ENCODE measurements at regions not wholly inside any gene's neighbourhood (a gene's known extent, or its start where the extent isn't known, plus 50 kb on each side); places are given as distances from the start of the nearest gene placed in this dataset.
"Not testable (repeated sequence)": the region's sequence is repeated elsewhere in the genome, so short reads cannot be mapped to it uniquely, and the experiment has no call there.

DNA sequence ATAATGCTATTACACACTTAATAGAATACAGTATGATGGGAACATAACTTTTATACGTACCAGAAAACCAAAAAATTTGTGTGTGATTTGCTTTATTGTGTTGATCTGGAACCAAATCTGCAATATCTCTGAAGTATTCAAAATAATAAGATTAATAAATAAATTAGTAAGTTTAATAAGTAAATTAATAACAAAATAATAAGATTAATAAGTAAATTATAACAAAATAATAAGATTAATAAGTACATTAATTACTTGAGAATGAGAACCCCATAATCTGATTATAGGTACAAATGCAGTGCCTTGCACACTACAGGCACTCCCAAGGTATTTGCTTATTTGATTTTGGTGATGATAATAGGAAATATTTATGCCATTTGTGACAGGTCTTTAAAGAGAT lies 267.4 kb downstream of the ZNF326 start:
- Histone ChIP-seq H3K27me3 (ENCODE audit: control insufficient read depth, insufficient read depth, low read length) (no peaks in the 10 kb centered on the region), H3K36me3 (ENCODE audit: control insufficient read depth, insufficient read depth, low read length) (no peaks in the 10 kb centered on the region), H3K4me3 (ENCODE audit: low read length) (no peak overlapping the region), H3K9ac (ENCODE audit: low read length) (no peak overlapping the region), H3K4me1 (ENCODE audit: control insufficient read depth, insufficient read depth, low read length) (no peaks in the 10 kb centered on the region), H3K9me3 (ENCODE audit: control insufficient read depth, low read length) (no peaks in the 10 kb centered on the region)

- Histone ChIP-seq H3K9ac (ENCODE audit: low read length) (no peak overlapping the region), H3K27me3 (ENCODE audit: control insufficient read depth, insufficient read depth, low read length) (no peaks in the 10 kb centered on the region), H3K4me1 (ENCODE audit: control insufficient read depth, insufficient read depth, low read length) (no peaks in the 10 kb centered on the region), H3K36me3 (ENCODE audit: control insufficient read depth, insufficient read depth, low read length) (no peaks in the 10 kb centered on the region), H3K4me3 (ENCODE audit: low read length) (no peak overlapping the region), H3K9me3 (ENCODE audit: control insufficient read depth, low read length) (no peaks in the 10 kb centered on the region)
Observed at GRCh38 chr1:90246069-90246468, 251.2 kb downstream of the ZNF326 start.

DNA sequence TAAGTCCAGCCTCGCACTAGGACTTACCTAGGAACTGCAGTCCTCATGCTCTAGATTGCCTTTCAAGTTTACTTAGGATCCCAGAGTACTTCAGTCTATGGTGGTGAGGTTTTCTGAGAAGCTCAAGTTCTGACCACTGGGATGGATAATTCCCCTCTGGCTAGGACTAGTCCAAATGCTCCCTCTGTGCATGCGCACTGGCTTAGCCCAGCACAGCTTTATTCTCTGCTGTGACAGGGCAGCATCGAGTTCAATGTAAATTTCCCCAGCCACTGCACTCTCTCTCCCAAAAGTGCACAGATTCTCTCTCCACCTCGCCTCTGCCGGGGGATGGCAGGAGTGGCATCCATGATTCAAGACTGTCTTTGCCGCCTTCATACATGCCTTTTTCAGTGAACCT lies 241.6 kb downstream of the ZNF326 start:
- no peaks in the 10 kb centered on the region for H3K36me3 ChIP-seq (ENCODE audit: control insufficient read depth, insufficient read depth, low read length)
- no peak overlapping the region for H3K4me3 ChIP-seq (ENCODE audit: low read length)

DNA sequence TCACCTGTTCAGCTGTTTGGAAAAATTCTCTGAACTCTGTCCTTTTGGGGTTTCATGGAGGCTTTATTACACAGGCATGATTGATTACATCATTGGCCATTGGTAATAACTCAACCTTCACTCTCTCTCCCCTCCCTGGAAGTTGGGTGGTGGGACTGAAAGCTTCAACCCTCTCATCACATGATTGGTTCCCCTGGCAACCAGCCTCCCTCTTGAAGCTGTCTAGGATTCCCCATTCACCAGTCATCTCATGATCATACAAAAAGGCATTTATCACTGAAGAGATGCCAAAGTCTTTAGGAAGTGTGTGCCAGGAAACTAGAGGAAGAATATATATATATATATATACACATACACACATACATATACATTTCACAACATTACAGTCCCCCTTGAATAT lies 228.5 kb downstream of the ZNF326 start:
- no peak overlapping the region for H3K4me3 ChIP-seq (ENCODE audit: low read length)
- H3K36me3 ChIP-seq (ENCODE audit: control insufficient read depth, insufficient read depth, low read length), result no peaks in the 10 kb centered on the region
- no peaks in the 10 kb centered on the region for H3K4me1 ChIP-seq (ENCODE audit: control insufficient read depth, insufficient read depth, low read length)
- no peaks in the 10 kb centered on the region for H3K9me3 ChIP-seq (ENCODE audit: control insufficient read depth, low read length)
- H3K9ac ChIP-seq (ENCODE audit: low read length), result no peak overlapping the region
- H3K27me3 ChIP-seq (ENCODE audit: control insufficient read depth, insufficient read depth, low read length), result no peaks in the 10 kb centered on the region

More for the DNA sequence above, 241.6 kb downstream of the ZNF326 start:
- H3K4me1 ChIP-seq (ENCODE audit: control insufficient read depth, insufficient read depth, low read length), result no peaks in the 10 kb centered on the region
- no peaks in the 10 kb centered on the region for H3K9me3 ChIP-seq (ENCODE audit: control insufficient read depth, low read length)
- H3K9ac ChIP-seq (ENCODE audit: low read length), result no peak overlapping the region
- H3K27me3 ChIP-seq (ENCODE audit: control insufficient read depth, insufficient read depth, low read length), result no peaks in the 10 kb centered on the region

DNA sequence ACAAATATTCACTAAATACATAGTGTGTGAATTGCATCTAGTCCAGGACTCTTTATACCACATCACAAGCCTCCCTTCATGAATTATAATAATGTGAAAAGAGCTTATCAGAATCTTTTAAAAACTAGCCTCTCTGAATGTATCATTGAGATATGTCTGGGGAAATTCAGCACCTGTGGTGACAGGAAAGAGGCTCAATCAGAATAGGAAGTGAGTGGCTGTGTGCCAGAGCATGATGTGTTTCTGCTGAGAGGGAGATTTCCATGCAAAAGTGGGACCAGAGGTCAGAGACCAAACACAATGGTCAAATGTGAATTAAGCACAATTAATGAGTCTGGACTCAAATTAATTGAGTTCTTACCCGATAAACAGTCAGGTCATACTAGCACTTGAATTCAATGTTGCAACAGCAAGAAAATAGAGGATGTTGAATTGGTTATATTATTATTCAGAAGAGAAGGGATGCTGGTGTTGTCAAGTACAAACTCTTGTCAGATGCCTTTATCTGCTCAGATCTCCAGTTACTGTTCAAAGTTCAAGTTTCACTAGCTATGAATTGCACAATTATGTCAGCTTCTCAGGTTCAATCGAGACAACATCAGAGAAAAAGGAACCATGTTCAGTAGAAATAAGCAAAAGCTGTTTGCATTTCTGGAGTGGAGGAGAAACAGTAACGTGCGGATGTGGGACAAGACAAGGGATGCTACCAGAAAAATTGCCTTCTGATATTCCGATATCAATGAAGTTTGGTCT lies 226.2 kb downstream of the ZNF326 start:
- Histone ChIP-seq H3K36me3 (ENCODE audit: control insufficient read depth, insufficient read depth, low read length) (no peaks in the 10 kb centered on the region), H3K4me1 (ENCODE audit: control insufficient read depth, insufficient read depth, low read length) (no peaks in the 10 kb centered on the region), H3K9me3 (ENCODE audit: control insufficient read depth, low read length) (no peaks in the 10 kb centered on the region), H3K27me3 (ENCODE audit: control insufficient read depth, insufficient read depth, low read length) (no peaks in the 10 kb centered on the region), H3K4me3 (ENCODE audit: low read length) (no peak overlapping the region), H3K9ac (ENCODE audit: low read length) (no peak overlapping the region)

DNA sequence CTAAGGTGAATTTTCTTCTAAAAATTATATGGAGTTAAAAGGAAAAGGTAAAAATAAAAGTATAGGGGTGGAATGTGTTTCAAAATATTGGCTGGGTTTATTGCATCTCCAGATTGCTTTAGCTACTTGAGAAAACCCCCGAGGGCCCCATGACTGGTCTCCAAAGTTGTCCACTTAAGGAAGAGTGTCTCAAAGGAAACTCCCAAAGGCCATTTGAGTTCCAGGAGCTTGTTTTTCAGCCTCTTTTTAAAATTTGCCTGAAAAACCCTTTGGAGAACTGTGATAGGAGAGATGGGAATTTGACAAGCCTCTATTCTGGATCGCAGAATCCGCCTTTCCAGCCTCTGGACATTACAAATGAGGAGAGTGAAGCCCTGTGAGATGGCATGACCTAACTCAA lies 225.6 kb downstream of the ZNF326 start:
- no peaks in the 10 kb centered on the region for H3K27me3 ChIP-seq (ENCODE audit: control insufficient read depth, insufficient read depth, low read length)
- no peaks in the 10 kb centered on the region for H3K36me3 ChIP-seq (ENCODE audit: control insufficient read depth, insufficient read depth, low read length)
- no peaks in the 10 kb centered on the region for H3K9me3 ChIP-seq (ENCODE audit: control insufficient read depth, low read length)
- H3K4me1 ChIP-seq (ENCODE audit: control insufficient read depth, insufficient read depth, low read length), result no peaks in the 10 kb centered on the region
- no peak overlapping the region for H3K4me3 ChIP-seq (ENCODE audit: low read length)
- no peak overlapping the region for H3K9ac ChIP-seq (ENCODE audit: low read length)

DNA sequence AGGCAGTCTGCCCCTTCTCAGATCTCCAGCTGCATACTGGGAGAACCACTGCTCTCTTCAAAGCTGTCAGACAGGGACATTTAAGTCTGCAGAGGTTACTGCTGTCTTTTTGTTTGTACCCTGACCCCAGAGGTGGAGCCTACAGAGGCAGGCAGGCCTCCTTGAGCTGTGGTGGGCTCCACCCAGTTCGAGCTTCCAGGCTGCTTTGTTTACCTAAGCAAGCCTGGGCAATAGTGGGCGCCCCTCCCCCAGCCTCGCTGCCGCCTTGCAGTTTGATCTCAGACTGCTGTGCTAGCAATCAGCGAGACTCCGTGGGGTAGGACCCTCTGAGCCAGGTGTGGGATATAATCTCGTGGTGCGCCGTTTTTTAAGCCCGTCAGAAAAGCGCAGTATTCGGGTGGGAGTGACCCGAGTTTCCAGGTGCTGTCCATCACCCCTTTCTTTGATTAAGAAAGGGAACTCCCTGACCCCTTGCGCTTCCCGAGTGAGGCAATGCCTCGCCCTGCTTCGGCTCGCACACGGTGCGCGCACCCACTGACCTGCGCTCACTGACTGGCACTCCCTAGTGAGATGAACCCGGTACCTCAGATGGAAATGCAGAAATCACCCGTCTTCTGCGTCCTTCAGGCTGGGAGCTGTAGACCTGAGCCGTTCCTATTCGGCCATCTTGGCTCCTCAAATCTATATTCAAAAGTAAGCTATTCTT lies 224.4 kb downstream of the ZNF326 start:
- H3K9ac ChIP-seq (ENCODE audit: low read length); H3K4me1 ChIP-seq (ENCODE audit: control insufficient read depth, insufficient read depth, low read length); H3K4me3 ChIP-seq (ENCODE audit: low read length); H3K27me3 ChIP-seq (ENCODE audit: control insufficient read depth, insufficient read depth, low read length); H3K9me3 ChIP-seq (ENCODE audit: control insufficient read depth, low read length); H3K36me3 ChIP-seq (ENCODE audit: control insufficient read depth, insufficient read depth, low read length): not testable (repeated sequence)

- Histone ChIP-seq H3K27me3 (ENCODE audit: control insufficient read depth, insufficient read depth, low read length) (no peaks in the 10 kb centered on the region), H3K36me3 (ENCODE audit: control insufficient read depth, insufficient read depth, low read length) (no peaks in the 10 kb centered on the region), H3K4me1 (ENCODE audit: control insufficient read depth, insufficient read depth, low read length) (no peaks in the 10 kb centered on the region), H3K9ac (ENCODE audit: low read length) (no peak overlapping the region), H3K4me3 (ENCODE audit: low read length) (no peak overlapping the region), H3K9me3 (ENCODE audit: control insufficient read depth, low read length) (no peaks in the 10 kb centered on the region)
Observed at GRCh38 chr1:90210633-90211491, 216.0 kb downstream of the ZNF326 start.

DNA sequence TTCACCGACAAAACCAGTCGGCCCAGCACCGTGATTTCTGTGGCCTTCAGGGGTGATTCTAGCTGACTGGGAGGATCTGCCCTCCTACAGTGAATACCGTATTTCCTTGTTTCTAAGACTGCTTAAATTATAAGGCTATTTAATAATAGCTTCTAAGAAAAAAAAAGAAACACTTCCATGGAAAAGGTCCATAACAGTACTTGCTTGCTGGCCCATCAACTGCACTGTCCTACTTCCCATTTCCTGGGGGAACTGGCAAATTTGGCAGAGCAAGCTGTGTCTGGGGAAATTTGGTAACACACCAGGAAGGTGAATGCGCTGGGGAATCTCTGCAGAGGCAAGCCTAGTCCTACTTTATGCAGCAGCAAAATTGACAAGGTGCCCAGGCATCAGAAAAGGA lies 214.0 kb downstream of the ZNF326 start:
- H3K9ac ChIP-seq (ENCODE audit: low read length), result no peak overlapping the region
- H3K27me3 ChIP-seq (ENCODE audit: control insufficient read depth, insufficient read depth, low read length), result no peaks in the 10 kb centered on the region
- H3K4me3 ChIP-seq (ENCODE audit: low read length), result no peak overlapping the region
- no peaks in the 10 kb centered on the region for H3K4me1 ChIP-seq (ENCODE audit: control insufficient read depth, insufficient read depth, low read length)
- H3K36me3 ChIP-seq (ENCODE audit: control insufficient read depth, insufficient read depth, low read length), result no peaks in the 10 kb centered on the region
- H3K9me3 ChIP-seq (ENCODE audit: control insufficient read depth, low read length), result no peaks in the 10 kb centered on the region

DNA sequence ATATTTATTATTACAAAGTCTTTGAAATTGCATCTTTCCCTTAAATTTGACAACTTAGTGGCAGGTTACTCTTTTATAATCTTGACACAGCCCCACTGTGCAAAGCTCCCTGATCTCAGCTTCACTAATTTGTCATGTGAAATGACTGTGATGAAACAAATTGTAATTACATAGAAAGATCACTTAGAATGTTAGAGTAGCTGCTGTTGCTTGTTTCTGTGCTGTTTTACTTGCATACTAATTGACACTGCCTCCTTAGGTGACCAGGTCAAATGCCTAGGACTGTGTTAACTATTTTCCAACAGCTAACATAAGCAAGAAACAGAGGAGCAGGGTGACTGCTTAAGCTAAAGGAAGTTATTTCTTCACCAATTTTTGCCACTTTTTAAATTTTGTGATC lies 211.3 kb downstream of the ZNF326 start:
- Histone ChIP-seq H3K4me1 (ENCODE audit: control insufficient read depth, insufficient read depth, low read length) (no peaks in the 10 kb centered on the region), H3K9ac (ENCODE audit: low read length) (no peak overlapping the region), H3K4me3 (ENCODE audit: low read length) (no peak overlapping the region), H3K36me3 (ENCODE audit: control insufficient read depth, insufficient read depth, low read length) (no peaks in the 10 kb centered on the region), H3K27me3 (ENCODE audit: control insufficient read depth, insufficient read depth, low read length) (no peaks in the 10 kb centered on the region), H3K9me3 (ENCODE audit: control insufficient read depth, low read length) (no peaks in the 10 kb centered on the region)

DNA sequence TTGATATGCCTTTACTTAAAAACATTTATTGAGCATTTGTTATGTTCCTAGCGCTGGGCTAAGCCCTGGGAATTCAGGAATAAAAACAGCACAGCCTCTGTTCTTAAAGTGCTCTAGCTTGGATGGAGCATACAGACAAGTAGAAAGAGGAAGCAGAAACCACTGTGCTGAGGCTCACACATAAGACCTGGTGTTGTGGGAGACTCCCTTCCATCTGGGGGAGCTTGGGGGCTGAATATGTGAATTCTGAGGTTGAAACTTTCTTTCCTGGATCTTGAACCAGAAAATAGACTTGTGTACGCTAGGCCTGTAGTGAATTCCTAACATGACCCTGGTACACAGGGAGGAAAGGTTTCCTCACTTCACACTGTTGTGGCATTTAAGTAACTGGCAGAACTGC lies 209.9 kb downstream of the ZNF326 start:
- Histone ChIP-seq H3K9me3 (ENCODE audit: control insufficient read depth, low read length) (no peaks in the 10 kb centered on the region), H3K4me3 (ENCODE audit: low read length) (no peak overlapping the region), H3K36me3 (ENCODE audit: control insufficient read depth, insufficient read depth, low read length) (no peaks in the 10 kb centered on the region), H3K4me1 (ENCODE audit: control insufficient read depth, insufficient read depth, low read length) (no peaks in the 10 kb centered on the region), H3K9ac (ENCODE audit: low read length) (no peak overlapping the region), H3K27me3 (ENCODE audit: control insufficient read depth, insufficient read depth, low read length) (no peaks in the 10 kb centered on the region)

DNA sequence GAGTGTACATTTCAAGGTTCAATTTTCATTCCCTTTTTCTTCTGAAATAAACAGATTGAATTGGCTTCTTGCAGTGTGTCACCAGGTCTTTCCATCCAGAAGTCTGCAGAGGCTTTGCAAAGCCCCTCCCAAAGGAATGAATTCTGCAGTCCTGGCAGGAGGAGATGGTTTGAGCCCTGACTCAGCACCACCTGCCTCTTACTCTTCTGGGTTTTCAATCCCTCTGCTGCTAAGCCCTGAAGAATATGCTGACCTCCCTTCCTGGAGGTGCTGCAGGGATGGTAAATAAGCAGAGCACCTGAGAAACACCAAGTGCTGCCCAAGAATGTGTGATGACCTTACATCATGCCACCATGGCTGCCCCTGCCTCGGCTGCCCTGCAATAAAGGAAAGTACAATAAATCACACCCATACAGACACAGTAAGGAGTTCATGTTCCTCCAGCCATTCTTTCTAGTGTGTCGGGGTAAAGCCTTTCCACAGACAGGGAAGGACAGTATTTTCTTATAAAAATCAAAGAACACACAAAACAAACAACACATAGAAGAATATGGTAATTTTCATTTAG lies 209.2 kb downstream of the ZNF326 start:
- Histone ChIP-seq H3K9me3 (ENCODE audit: control insufficient read depth, low read length) (no peaks in the 10 kb centered on the region), H3K36me3 (ENCODE audit: control insufficient read depth, insufficient read depth, low read length) (no peaks in the 10 kb centered on the region), H3K4me3 (ENCODE audit: low read length) (no peak overlapping the region), H3K9ac (ENCODE audit: low read length) (no peak overlapping the region), H3K4me1 (ENCODE audit: control insufficient read depth, insufficient read depth, low read length) (no peaks in the 10 kb centered on the region), H3K27me3 (ENCODE audit: control insufficient read depth, insufficient read depth, low read length) (no peaks in the 10 kb centered on the region)

Measured in mucosa of stomach (tissue), 1 donor.